Pulmonary artery endothelial cell (primary cell): ENCODE measurements at regions not wholly inside any gene's neighbourhood (a gene's known extent, or its start where the extent isn't known, plus 50 kb on each side); places are given as distances from the start of the nearest gene placed in this dataset.
"Not testable (repeated sequence)": the region's sequence is repeated elsewhere in the genome, so short reads cannot be mapped to it uniquely, and the experiment has no call there.

ENCODE experiments used
- DNase-seq: peaks from one replicate; pipeline ENCODE4 v3.0.0-alpha.2; 2011; ENCODE audit warnings: low read depth, low spot score

- no peak for DNase-seq
Observed at GRCh38 chr14:27890259-27890658, 876.3 kb upstream of the FOXG1 start.

- DNase-seq = not testable (repeated sequence)
Observed at GRCh38 chr14:27908484-27908883, 858.1 kb upstream of the FOXG1 start.

GRCh38 chr14:27916326-27916725 is 850.3 kb upstream of the FOXG1 start:
- DNase-seq = no peak

DNA sequence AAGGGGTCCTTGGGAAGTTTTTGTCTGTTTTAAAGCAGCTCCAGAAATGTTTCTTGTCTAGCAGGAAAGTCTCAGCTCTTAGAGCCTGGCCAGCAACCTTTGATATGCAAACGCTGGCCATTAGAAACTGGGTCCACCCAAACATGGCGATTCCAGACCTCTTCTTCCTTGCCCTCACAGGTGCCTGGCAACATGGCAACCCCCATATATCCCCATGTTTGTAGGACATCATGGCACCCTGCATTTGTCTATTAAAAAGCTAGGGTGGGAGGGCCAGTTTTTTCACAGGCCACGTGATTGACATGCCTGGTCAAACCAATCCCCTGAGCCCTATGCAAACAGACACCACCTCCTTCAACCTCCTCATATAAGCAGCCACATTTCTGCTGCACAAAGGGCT is 848.7 kb upstream of the FOXG1 start:
- DNase-seq = no peak

DNA sequence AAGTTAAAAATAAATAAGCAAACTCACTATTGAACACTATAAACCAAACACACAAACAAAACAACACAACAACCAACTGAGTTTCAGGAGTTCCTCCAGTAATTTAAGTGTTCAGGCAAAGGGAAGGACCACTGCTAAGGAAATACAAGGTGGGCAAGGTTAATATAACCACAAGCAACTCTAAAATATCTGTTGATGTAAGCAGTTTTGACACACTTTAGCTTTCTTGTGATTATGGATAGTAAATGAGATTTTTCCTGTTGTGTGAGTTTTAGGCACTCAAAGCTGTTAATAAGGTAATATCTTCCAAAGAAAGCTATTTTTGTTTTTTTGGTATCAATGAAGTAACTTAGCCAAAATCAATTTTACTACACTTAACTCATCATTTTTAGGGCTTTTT is 839.1 kb upstream of the FOXG1 start:
- DNase-seq = no peak

GRCh38 chr14:27929797-27930347 is 836.7 kb upstream of the FOXG1 start:
- DNase-seq = no peak

GRCh38 chr14:27938392-27938791 is 828.2 kb upstream of the FOXG1 start:
- no peak for DNase-seq

- DNase-seq = no peak
Observed at GRCh38 chr14:27945512-27945911, 821.1 kb upstream of the FOXG1 start.

DNA sequence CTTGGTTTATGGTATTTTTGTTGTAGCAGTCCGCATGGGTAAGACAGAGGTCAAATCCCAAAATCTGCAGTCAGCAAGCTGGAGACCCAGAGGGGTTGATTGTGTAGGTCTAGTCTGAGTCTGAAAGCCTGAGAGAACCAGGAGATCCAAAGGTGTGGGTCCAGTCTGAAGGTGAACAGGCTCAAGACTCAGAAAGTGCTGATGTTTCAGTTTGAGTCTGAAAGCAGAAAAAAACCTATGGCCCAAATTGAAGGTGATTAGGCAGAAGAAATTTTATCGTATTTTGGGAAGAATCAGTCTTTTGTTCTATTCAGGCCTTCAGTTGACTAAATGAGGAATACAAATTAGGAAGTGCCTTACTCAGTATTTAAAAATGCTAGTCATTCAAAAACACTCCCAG is 807.8 kb upstream of the FOXG1 start:
- no peak for DNase-seq

- no peak for DNase-seq
Observed at GRCh38 chr14:27995691-27996090, 770.9 kb upstream of the FOXG1 start.

- DNase-seq = no peak
Observed at GRCh38 chr14:28001002-28001401, 765.6 kb upstream of the FOXG1 start.

GRCh38 chr14:28012629-28013415 is 753.8 kb upstream of the FOXG1 start:
- DNase-seq = no peak

DNA sequence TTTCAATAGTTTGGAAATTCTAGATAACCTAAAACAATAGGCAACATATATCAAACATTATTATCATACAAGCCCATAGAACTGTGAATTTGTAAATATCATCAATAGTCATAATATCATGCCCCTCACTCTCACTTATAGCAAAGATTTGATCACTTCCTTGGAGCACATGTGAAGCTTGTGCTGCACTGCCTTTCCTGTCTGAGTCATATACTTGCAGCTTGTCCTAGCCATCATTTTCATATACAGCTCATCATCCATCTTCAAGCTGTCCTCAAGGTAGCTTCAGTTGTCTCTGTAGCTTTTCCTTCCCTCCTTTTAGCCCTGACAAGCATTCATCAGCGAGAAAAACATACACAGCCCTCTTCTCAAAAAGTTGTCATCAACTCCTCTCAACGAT is 746.5 kb upstream of the FOXG1 start:
- DNase-seq = no peak

GRCh38 chr14:28023853-28024252 is 742.7 kb upstream of the FOXG1 start:
- DNase-seq = no peak

- no peak for DNase-seq
Observed at GRCh38 chr14:28052251-28052650, 714.3 kb upstream of the FOXG1 start.

GRCh38 chr14:28055008-28055407 is 711.6 kb upstream of the FOXG1 start:
- no peak for DNase-seq

DNA sequence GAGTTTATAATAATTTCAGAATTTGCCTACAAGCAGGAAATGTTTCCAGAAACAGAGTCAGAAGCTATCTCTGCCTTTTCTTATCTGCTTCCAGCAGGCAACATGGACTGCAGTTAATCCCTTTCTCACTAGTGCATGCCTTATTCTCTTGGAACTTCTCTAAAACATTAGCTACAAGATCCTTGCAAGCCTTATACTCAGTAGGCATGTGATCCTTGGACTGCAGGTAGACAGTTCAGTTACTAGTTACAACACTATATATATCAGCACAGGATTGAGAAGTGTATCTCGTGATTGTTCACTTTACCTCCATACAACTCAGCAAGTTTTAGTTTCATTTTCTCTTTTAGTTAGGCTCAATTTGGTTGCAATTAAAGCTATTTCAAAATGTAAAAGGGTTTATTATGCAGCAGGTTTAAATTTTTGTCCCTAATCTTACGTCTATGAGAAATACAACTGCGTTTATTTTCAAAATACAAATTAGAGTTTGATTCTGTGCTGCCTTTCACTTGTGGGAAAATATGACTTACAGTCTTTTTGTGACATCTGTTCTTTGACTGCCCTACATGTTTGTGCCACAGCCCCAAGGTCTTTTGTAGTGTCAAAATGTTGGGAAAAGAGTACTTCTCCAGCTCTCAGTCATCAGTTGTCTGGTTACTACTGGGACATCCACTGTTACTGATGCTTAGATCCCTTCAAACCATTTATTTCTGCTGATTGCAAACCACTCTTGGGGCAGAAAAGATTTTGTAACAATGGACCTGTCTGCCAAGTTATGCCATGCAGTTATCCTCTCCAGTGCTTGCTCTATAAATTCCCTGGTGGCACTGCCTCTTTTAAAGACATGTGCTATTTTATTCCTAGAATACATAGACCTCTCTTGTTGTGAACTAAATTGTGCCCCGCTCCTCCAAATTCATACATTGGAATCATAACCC is 709.0 kb upstream of the FOXG1 start:
- no peak for DNase-seq

GRCh38 chr14:28059254-28059653 is 707.3 kb upstream of the FOXG1 start:
- DNase-seq = no peak

DNA sequence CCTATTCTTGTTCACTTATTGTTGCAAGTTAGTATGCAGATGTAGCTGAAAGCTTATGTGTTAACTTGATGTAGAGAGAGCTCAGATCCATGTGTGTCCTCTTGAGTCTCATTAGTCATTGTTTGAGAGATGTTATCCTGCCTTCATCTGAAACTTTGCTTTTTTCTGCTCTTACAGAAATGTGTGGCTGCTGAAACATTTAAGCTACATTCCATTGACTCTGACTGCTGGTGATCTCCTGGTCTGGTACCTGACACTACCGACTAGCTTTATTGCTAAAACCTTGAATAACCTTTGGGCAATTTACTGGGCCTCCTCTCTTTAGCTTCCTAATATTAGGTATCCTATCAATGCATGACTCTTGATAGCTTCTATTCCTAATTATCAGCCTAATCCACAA is 705.6 kb upstream of the FOXG1 start:
- no peak for DNase-seq

DNA sequence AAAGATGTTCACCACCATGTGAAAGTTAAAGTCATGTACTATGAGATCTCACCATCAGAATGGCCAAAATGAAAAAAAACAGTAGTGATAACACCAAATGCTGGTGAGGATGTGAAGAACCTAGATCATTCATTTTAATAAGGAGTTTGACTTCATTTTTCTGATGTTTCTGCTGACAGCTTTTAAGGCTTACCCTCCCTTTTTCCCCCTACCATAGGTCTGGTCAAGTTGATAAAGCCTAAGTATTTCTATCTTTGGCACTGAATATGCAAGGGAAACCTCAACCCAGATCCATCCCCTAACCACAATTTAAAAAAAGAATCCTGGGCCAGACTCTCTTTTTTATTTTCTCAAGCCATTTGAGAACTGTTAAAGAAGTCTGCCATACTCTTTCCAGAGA is 689.6 kb upstream of the FOXG1 start:
- DNase-seq = no peak

DNA sequence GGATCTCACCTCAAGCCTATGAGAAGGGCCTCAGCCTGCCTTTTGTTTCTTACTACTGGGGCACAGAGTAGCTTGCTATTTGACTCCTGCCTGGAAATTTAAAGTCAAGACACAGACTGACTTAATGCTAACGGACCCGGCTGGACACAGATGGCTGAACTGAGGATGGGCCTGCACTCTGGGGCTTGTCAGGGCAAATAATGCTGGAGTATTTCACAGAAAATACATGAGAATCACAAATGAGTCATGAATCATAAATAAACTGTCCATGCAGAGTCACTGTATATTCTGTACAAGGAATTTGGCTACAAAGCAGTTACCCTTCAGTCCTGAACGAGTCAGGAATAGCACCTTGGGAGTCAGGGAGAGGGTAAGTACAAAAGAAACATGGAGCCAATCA is 683.2 kb upstream of the FOXG1 start:
- DNase-seq = no peak

DNA sequence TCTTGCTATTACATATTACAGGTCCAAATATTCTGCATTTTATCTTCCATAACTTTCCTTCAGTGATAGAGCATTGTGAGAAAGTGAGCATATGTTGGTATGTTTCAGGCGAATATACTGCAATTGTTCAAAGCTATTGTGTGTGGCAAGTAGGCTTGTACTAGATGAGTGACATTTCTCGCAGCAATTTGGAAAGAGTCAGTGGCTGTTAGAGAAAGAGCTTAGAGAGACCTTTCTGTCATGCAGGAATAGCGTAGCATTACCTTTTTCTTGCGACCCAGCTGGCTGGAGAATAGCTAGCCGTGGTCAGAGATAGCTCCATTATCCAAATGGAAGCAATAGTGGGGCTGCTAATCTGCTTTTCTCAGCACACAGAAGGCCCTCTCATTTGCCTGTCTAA is 678.5 kb upstream of the FOXG1 start:
- DNase-seq = no peak
